ENCODE measurements at regions not wholly inside any gene's neighbourhood (a gene's known extent, or its start where the extent isn't known, plus 50 kb on each side); places are given as distances from the start of the nearest gene placed in this dataset.

GRCh38 chr1:198919667-198920398, 281.0 kb downstream of the PTPRC start:
- no peak for TF ChIP-seq CTCF (conservative IDR thresholded peaks at IDR 0.05)
- H3K27ac ChIP-seq: no peak overlapping the region

GRCh38 chr1:198922638-198923430, 284.0 kb downstream of the PTPRC start:
- H3K27ac ChIP-seq: no peak overlapping the region
- no peak for TF ChIP-seq CTCF (conservative IDR thresholded peaks at IDR 0.05)

GRCh38 chr1:198923993-198924392, 285.2 kb downstream of the PTPRC start:
- no peak overlapping the region for H3K27ac ChIP-seq
- no peak for TF ChIP-seq CTCF (conservative IDR thresholded peaks at IDR 0.05)

GRCh38 chr1:198925567-198925966, 286.7 kb downstream of the PTPRC start:
- H3K27ac ChIP-seq: no peak overlapping the region
- no peak for TF ChIP-seq CTCF (conservative IDR thresholded peaks at IDR 0.05)

GRCh38 chr1:198927129-198927528, 288.3 kb downstream of the PTPRC start:
- no peak for TF ChIP-seq CTCF (conservative IDR thresholded peaks at IDR 0.05)
- no peak overlapping the region for H3K27ac ChIP-seq

- TF ChIP-seq CTCF (conservative IDR thresholded peaks at IDR 0.05): no peak
- no peak overlapping the region for H3K27ac ChIP-seq
These were observed 290.3 kb downstream of the PTPRC start for GRCh38 chr1:198929111-198929604.

GRCh38 chr1:198929961-198930599, 291.2 kb downstream of the PTPRC start:
- no peak overlapping the region for H3K27ac ChIP-seq
- no peak for TF ChIP-seq CTCF (conservative IDR thresholded peaks at IDR 0.05)

All from VCaP (cell line).